H1 (cell line): ENCODE measurements at regions not wholly inside any gene's neighbourhood (a gene's known extent, or its start where the extent isn't known, plus 50 kb on each side); places are given as distances from the start of the nearest gene placed in this dataset.

ENCODE experiments used
- CTCF ChIA-PET: fragments of 300-600 bp; sonication (Branson Sonifier 250); formaldehyde crosslinking; loops from one replicate; lab custom pipeline; 2021; ENCODE audit not compliant: partially characterized antibody; lab: Charles Lee
- POLR2A ChIA-PET: fragments of 300-600 bp; sonication (Branson Sonifier 250); formaldehyde crosslinking; loops from one replicate; lab custom pipeline; 2021; ENCODE audit warnings: inconsistent platforms; ENCODE audit not compliant: partially characterized antibody; lab: Charles Lee
- DNase-seq, 2 experiments: peaks; one replicate each; pipeline versions ENCODE4 v3.0.0 to v3.0.0-alpha.2; 2010 to 2022; ENCODE audit warnings: low spot score in 2 of 2, low read depth in 1 of 2, mixed read lengths in 1 of 2
- FAIRE-seq: peaks from 2 replicates; lab custom pipeline; 2011; peaks lifted over from hg19 to GRCh38; lab: Jason Lieb, UNC
- H2AFZ ChIP-seq: 2 replicates; pipeline ENCODE4 v1.8.1; 2012; ENCODE audit warnings: low read length, inconsistent platforms
- H2AK5ac ChIP-seq: 2 replicates; pipeline ENCODE4 v1.6.1; 2013; ENCODE audit warnings: low read depth, low read length
- H2BK120ac ChIP-seq: replicated peaks from 2 replicates; pipeline ENCODE3; 2013; ENCODE audit warnings: low read depth, low read length, inconsistent platforms
- H2BK12ac ChIP-seq: 2 replicates; pipeline ENCODE4 v1.6.1; 2013; ENCODE audit warnings: low read depth, low read length
- H2BK15ac ChIP-seq: 2 replicates; pipeline ENCODE4 v1.6.1; 2013; ENCODE audit warnings: low read length
- H2BK20ac ChIP-seq: 2 replicates; pipeline ENCODE4 v1.6.1; 2013; ENCODE audit warnings: low read length
- H2BK5ac ChIP-seq: 2 replicates; pipeline ENCODE4 v1.6.1; 2013; ENCODE audit warnings: low read depth, low read length
- H3K14ac ChIP-seq: 2 replicates; pipeline ENCODE4 v1.6.1; 2013; ENCODE audit warnings: inconsistent platforms; ENCODE audit not compliant: insufficient read length
- H3K18ac ChIP-seq: 2 replicates; pipeline ENCODE4 v1.6.1; 2013; ENCODE audit warnings: low read length; ENCODE audit errors: extremely low read depth
- H3K23ac ChIP-seq: 2 replicates; pipeline ENCODE4 v1.6.1; 2013; ENCODE audit warnings: inconsistent platforms; ENCODE audit not compliant: insufficient read length
- H3K23me2 ChIP-seq: 2 replicates; pipeline ENCODE4 v1.6.1; 2013; ENCODE audit warnings: low read depth, low read length
- H3K27ac ChIP-seq: 2 replicates; pipeline ENCODE4 v1.6.1; 2011; ENCODE audit warnings: low read depth, low read length, inconsistent platforms
- H3K27me3 ChIP-seq, 4 experiments: replicated peaks in 1 of 4; 1 replicate in 1 of 4; 2 replicates in 3 of 4; pipeline versions ENCODE4 v1.6.1 to v1.8.1; 2011 to 2013; ENCODE audit warnings: low read length in 3 of 4, mild to moderate bottlenecking in 3 of 4, inconsistent platforms in 2 of 4, mixed read lengths in 2 of 4, moderate library complexity in 1 of 4; ENCODE audit not compliant: control insufficient read depth in 3 of 4, insufficient read depth in 3 of 4; ENCODE audit errors: extremely low read depth in 1 of 4
- H3K36me3 ChIP-seq, 4 experiments: 2 replicates each; pipeline versions ENCODE4 v1.6.1 to v1.8.1; 2011 to 2013; ENCODE audit warnings: mild to moderate bottlenecking in 4 of 4, low read length in 3 of 4, moderate library complexity in 2 of 4, control low read depth in 1 of 4, inconsistent platforms in 1 of 4; ENCODE audit not compliant: insufficient read depth in 4 of 4, control insufficient read depth in 2 of 4
- H3K4ac ChIP-seq: replicated peaks from 2 replicates; pipeline ENCODE3; 2013; ENCODE audit warnings: low read length, low read depth, mixed read lengths, inconsistent platforms; ENCODE audit not compliant: insufficient read length
- H3K4me1 ChIP-seq, 4 experiments: replicated peaks in 1 of 4; 1 replicate in 1 of 4; 2 replicates in 3 of 4; pipeline versions ENCODE4 v1.6.1 to v1.8.1; 2011 to 2013; ENCODE audit warnings: low read length in 3 of 4, inconsistent platforms in 2 of 4, mixed read lengths in 1 of 4; ENCODE audit not compliant: insufficient read depth in 4 of 4, control insufficient read depth in 3 of 4
- H3K4me2 ChIP-seq, 2 experiments: 2 replicates each; pipeline versions ENCODE4 v1.6.1 to v1.8.1; 2011 to 2013; ENCODE audit warnings: low read depth in 2 of 2, low read length in 2 of 2, control low read depth in 1 of 2, inconsistent platforms in 1 of 2, mild to moderate bottlenecking in 1 of 2; ENCODE audit not compliant: insufficient read depth in 1 of 2
- H3K4me3 ChIP-seq, 4 experiments: fragments of 200-600, 300-600 bp in 1 of 4; sonication (generic), shearing (Covaris generic), sonication (Bioruptor Twin) in 1 of 4; 2 replicates each; pipeline versions ENCODE4 v1.5.1 to v1.8.1; 2011 to 2016; ENCODE audit warnings: low read length in 4 of 4, low read depth in 3 of 4, control low read depth in 2 of 4, inconsistent platforms in 2 of 4, mild to moderate bottlenecking in 2 of 4, mixed read lengths in 1 of 4, moderate library complexity in 1 of 4; ENCODE audit not compliant: insufficient read depth in 2 of 4; ENCODE audit errors: extremely low read depth in 1 of 4
- H3K56ac ChIP-seq: replicated peaks from 2 replicates; pipeline ENCODE3; 2013; ENCODE audit warnings: low read depth, mild to moderate bottlenecking, mixed read lengths, low read length, inconsistent platforms; ENCODE audit not compliant: insufficient read length
- H3K79me1 ChIP-seq: 2 replicates; pipeline ENCODE4 v1.6.1; 2013; ENCODE audit warnings: low read depth, low read length, control low read depth
- H3K79me2 ChIP-seq, 2 experiments: 2 replicates each; pipeline versions ENCODE4 v1.6.1 to v1.8.1; 2012 to 2013; ENCODE audit warnings: low read length in 2 of 2, mild to moderate bottlenecking in 2 of 2, inconsistent platforms in 1 of 2; ENCODE audit not compliant: insufficient read depth in 2 of 2, control insufficient read depth in 1 of 2
- H3K9ac ChIP-seq, 4 experiments: replicated peaks in 1 of 4; 1 replicate in 1 of 4; 2 replicates in 3 of 4; pipeline versions ENCODE4 v1.6.1 to v1.8.1; 2011 to 2013; ENCODE audit warnings: low read depth in 3 of 4, low read length in 3 of 4, control low read depth in 2 of 4, mild to moderate bottlenecking in 2 of 4, moderate library complexity in 2 of 4, inconsistent platforms in 1 of 4; ENCODE audit errors: extremely low read depth in 1 of 4
- H3K9me3 ChIP-seq, 2 experiments: 2 replicates each; pipeline versions ENCODE4 v1.6.1 to v1.8.1; 2012 to 2013; ENCODE audit warnings: mild to moderate bottlenecking in 2 of 2, moderate library complexity in 2 of 2, control low read depth in 1 of 2, inconsistent platforms in 1 of 2, low read depth in 1 of 2, low read length in 1 of 2, mixed read lengths in 1 of 2; ENCODE audit not compliant: insufficient read depth in 2 of 2
- H4K20me1 ChIP-seq, 2 experiments: replicated peaks in 1 of 2; 2 replicates each; pipeline versions ENCODE3 to v1.8.1; 2011 to 2013; ENCODE audit warnings: inconsistent platforms in 2 of 2, low read length in 2 of 2, mild to moderate bottlenecking in 1 of 2; ENCODE audit not compliant: insufficient read depth in 2 of 2, control insufficient read depth in 1 of 2
- H4K5ac ChIP-seq: 2 replicates; pipeline ENCODE4 v1.6.1; 2013; ENCODE audit warnings: low read length, low read depth, mixed read lengths, inconsistent platforms; ENCODE audit not compliant: insufficient read length
- H4K8ac ChIP-seq: 2 replicates; pipeline ENCODE4 v1.8.0; 2013; ENCODE audit warnings: mild to moderate bottlenecking, moderate library complexity, low read length, inconsistent platforms; ENCODE audit not compliant: insufficient read depth; ENCODE audit errors: extremely low read depth
- H4K91ac ChIP-seq: replicated peaks from 2 replicates; pipeline ENCODE3; 2013; ENCODE audit warnings: low read length, mixed read lengths, inconsistent platforms; ENCODE audit not compliant: insufficient read length
- JUN ChIP-seq: IDR thresholded peaks from 2 replicates; pipeline ENCODE4 v1.6.1; 2011; ENCODE audit warnings: low read depth, mild to moderate bottlenecking, improper control_type of control experiment, low read length
- PHF8 ChIP-seq: fragments of 200-600 bp; sonication (generic); conservative IDR thresholded peaks from 2 replicates; pipeline ENCODE4 v1.7.1; 2012; ENCODE audit warnings: low read depth, mild to moderate bottlenecking, inconsistent platforms, low read length, moderate library complexity
- RBBP5 ChIP-seq: IDR thresholded peaks from 2 replicates; pipeline ENCODE4 v1.7.1; 2012; ENCODE audit warnings: low read depth, mild to moderate bottlenecking, inconsistent platforms, low read length, moderate library complexity, borderline replicate concordance
- RXRA ChIP-seq: IDR thresholded peaks from 2 replicates; pipeline ENCODE4 v1.6.1; 2011; ENCODE audit warnings: low read depth, mild to moderate bottlenecking, low read length, moderate library complexity; ENCODE audit not compliant: insufficient read depth
- WGBS, 2 experiments: shearing (Covaris generic) in 1 of 2; methylation state at CpG; one replicate each; pipeline versions ENCODE4 v1.1.6 to v1.1.7; 2013 to 2015; ENCODE audit warnings: low lambda C conversion rate in 2 of 2, mixed read lengths in 2 of 2, inconsistent platforms in 1 of 2, low coverage in 1 of 2, missing lambda C conversion rate in 1 of 2; ENCODE audit not compliant: insufficient replicate concordance in 2 of 2, insufficient coverage in 1 of 2, insufficient read length in 1 of 2; ENCODE audit errors: extremely low coverage in 1 of 2, missing lambda C conversion rate in 1 of 2; 5-methylcytosine and 5-hydroxymethylcytosine counted together

- H2BK120ac ChIP-seq = no peak overlapping the region
- peaks cover 0 to 2% (median 0%) of the 10 kb centered on the region in 4 experiments; a peak in 3 of 7 replicates for H3K4me1 ChIP-seq
- no peak overlapping the region for H2AFZ ChIP-seq
- H3K9ac ChIP-seq = no peak overlapping the region
- TF ChIP-seq PHF8 (no peak), JUN (no peak), RXRA (no peak), RBBP5 (no peak)
- no peaks in the 10 kb centered on the region for H3K9me3 ChIP-seq
- H2BK12ac ChIP-seq = no peak overlapping the region
- H3K79me1 ChIP-seq = no peaks in the 10 kb centered on the region
- DNase-seq (no peak), FAIRE-seq (no peak)
- H3K23ac ChIP-seq = no peak overlapping the region
- H3K14ac ChIP-seq = no peak overlapping the region
- H3K27me3 ChIP-seq = no peaks in the 10 kb centered on the region; a peak in 1 of 7 replicates
- H3K4ac ChIP-seq = no peak overlapping the region
- no peak overlapping the region for H2AK5ac ChIP-seq
- no peak overlapping the region for H2BK15ac ChIP-seq
- H3K79me2 ChIP-seq = no peaks in the 10 kb centered on the region
- H3K18ac ChIP-seq = no peak overlapping the region
- H3K4me2 ChIP-seq = no peak overlapping the region
- no peaks in the 10 kb centered on the region for H3K23me2 ChIP-seq
- ChIA-PET POLR2A (no interaction called here), CTCF (interaction anchor here (0.7 to 1.4 kb wide), 4 partner anchors 8 to 178 kb away, joined by 3 read pairs; no protein-coding TSS in a partner anchor)
- H3K4me3 ChIP-seq = no peak overlapping the region
- no peak overlapping the region for H3K56ac ChIP-seq
- no peak overlapping the region for H2BK20ac ChIP-seq
- H4K5ac ChIP-seq = no peak overlapping the region
- WGBS, 2 experiments = 88% methylated on average over 13 of the region's 13 CpGs; no CpG with 5 or more reads in 1 of the 2 experiments
- no peaks in the 10 kb centered on the region for H3K36me3 ChIP-seq
- no peak overlapping the region for H2BK5ac ChIP-seq
- H4K8ac ChIP-seq = no peak overlapping the region
- H4K20me1 ChIP-seq = no peaks in the 10 kb centered on the region
- no peak overlapping the region for H4K91ac ChIP-seq
- no peak overlapping the region for H3K27ac ChIP-seq
These were observed 190.0 kb downstream of the FOXL1 start for GRCh38 chr16:86768228-86768791.
